T47D (cell line): ENCODE measurements at regions not wholly inside any gene's neighbourhood (a gene's known extent, or its start where the extent isn't known, plus 50 kb on each side); places are given as distances from the start of the nearest gene placed in this dataset.
A peak's percentile ranks its signal among the peaks of the same experiment; 100 is the strongest.

Source experiments
- DNase-seq, 2 experiments: peaks; one replicate each; pipeline versions ENCODE4 v3.0.0 to v3.0.0-alpha.2; 2011 to 2012; ENCODE audit warnings: low read depth in 1 of 2, low spot score in 1 of 2
- JUND ChIP-seq: IDR thresholded peaks from 2 replicates; pipeline ENCODE4 v1.6.1; 2012; ENCODE audit warnings: low read depth
- in situ Hi-C: cut with HindIII; loops from 2 replicates; pipeline ENCODE4 v1.10.0; 2016; ENCODE audit warnings: low sequenced_read_pairs, low pct_unique_long_range_greater_than_20kb

- DNase-seq: no peak
- TF ChIP-seq JUND: no peak
- in situ Hi-C loops: no loop called here
Observed at GRCh38 chr6:122005661-122006060, 393.8 kb upstream of the HSF2 start.

DNA sequence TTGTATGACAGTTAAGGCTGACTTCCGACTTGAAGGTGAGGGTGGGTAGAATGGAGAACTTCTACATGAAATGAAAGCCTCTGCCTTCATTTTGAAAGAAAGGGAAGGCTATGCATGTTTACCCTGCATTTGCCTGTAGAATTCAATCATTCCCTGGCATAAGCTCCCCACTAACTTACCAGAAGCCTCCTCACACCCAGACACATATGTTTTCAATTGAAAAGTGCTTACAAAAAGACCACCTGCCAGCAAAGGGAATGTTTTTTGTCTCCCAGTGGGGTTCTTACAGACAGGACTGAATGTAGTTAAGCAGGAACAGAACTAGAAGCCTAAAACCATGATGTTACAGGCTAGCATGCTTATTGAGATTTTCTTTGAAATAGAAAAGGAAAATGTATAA is 392.1 kb upstream of the HSF2 start:
- DNase-seq: no peak
- in situ Hi-C loops: no loop called here
- no peak for TF ChIP-seq JUND

- DNase-seq: no peak
- no peak for TF ChIP-seq JUND
- in situ Hi-C loops: no loop called here
Observed at GRCh38 chr6:122008101-122008999, 391.1 kb upstream of the HSF2 start.

DNA sequence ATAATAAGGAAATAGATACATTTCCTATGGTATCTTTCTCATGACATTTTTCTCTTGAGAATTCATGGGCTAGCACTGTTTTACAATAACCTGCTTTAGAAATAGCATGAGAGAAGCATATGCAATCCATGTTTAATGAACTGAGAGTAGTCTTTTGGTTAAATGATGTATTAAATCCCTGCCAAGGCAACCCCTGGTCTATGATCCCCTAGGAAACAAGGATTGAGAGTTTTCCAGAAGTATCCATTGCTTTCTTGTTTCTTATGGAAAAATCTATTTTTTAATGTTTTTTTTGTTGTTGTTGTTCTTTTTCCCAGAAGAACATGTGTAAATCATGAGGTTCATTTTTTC is 390.5 kb upstream of the HSF2 start:
- in situ Hi-C loops: no loop called here
- no peak for TF ChIP-seq JUND
- DNase-seq: no peak

DNA sequence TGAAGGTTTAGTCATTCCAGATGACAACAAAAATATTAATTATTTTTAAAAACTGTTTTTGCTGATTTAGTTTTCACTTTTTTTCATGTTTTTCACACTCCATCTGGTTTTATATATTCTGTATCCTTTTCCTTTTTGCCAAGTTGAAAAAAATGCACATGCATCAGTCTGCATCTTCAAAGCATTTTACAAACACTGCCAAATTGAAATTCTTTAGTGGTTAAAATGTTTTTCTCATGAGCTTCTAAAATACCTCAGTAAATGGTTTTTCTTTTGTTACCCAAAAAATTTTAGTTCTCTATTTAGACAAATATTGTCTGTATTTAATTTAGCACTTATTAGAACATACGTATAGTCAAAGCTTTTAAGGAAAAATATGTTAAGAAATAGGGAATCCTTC is 386.9 kb upstream of the HSF2 start:
- DNase-seq: no peak
- TF ChIP-seq JUND: no peak
- in situ Hi-C loops: no loop called here

DNA sequence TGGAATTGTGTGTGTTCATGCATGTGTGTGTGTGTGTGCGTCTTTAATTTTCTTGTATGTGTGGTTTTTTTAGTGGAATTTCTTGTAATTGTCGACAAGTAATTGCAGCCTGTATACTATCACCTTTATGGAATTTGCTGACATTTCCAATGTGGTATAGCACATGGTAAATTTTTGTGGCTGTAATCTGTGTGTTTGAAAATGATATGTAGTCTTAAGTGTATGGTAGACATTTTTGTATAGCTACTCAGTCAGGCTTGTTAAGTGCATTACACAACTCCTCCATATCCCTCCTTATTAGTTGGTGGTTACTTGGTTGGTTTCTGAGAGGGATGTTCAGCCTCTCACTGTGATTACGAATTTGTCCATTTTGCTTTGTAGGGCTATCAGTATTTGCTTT is 384.5 kb upstream of the HSF2 start:
- no peak for DNase-seq
- TF ChIP-seq JUND: no peak
- in situ Hi-C loops: no loop called here

- no peak for DNase-seq
- in situ Hi-C loops: no loop called here
- no peak for TF ChIP-seq JUND
Observed at GRCh38 chr6:122020588-122021264, 378.7 kb upstream of the HSF2 start.

DNA sequence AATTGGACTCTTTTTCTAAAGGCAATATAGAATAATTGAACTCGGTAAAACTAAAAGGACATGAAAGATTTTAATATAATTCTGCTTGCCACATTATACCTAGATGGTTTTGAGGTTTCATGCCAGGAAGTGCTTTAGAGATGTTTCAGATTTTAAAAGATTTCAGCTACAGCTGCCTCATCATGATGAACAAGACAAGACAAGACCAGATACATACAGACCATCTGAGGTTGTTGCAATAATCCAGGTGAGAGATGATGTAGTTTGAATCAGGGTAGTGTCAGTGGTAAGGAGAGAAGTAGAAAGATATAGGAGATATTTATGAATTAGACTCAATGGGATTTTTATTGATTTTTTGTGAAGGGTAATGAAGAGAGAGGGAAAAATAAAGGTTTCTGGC is 374.3 kb upstream of the HSF2 start:
- no peak for DNase-seq
- no peak for TF ChIP-seq JUND
- in situ Hi-C loops: no loop called here

DNA sequence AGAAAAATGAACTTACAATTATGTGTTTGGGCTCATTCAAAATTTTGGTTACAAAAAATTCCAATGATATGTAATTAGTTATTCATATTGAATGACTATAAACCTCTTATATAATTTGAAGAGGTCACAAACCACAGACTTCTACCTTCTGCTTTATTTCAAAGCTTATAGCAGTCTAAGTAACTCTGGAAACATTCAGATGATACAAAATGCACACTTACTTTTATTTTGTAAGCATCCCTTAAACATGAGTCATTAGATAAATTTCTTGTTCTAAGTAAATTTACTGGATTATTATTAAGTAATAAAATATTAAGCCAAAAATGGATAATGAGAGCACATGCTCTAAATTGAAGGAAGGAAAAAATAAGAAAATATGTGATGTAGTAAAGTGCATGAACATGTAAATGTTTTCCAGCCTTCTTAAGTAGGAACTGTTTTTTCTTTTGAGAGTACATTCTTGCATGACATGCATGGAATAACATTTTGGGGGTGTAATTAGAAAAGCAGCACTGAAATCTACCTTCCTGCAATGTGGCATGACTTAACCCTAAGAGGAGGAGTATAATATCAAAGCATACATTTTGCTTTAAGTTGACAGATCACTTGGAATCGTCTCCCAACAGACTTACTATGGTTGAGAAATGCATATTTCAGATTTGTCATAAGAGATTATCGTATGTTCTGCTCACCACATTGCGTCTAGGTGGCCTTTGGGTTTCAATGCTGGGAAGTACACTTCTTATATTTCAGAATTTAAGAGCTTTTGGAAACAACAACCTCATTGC is 372.7 kb upstream of the HSF2 start:
- in situ Hi-C loops: no loop called here
- DNase-seq: no peak
- TF ChIP-seq JUND: no peak

- no peak for TF ChIP-seq JUND
- DNase-seq: peak in 1 of 2 experiments; percentile 42
- in situ Hi-C loops: no loop called here
Observed at GRCh38 chr6:122028933-122029522, 370.4 kb upstream of the HSF2 start.

DNA sequence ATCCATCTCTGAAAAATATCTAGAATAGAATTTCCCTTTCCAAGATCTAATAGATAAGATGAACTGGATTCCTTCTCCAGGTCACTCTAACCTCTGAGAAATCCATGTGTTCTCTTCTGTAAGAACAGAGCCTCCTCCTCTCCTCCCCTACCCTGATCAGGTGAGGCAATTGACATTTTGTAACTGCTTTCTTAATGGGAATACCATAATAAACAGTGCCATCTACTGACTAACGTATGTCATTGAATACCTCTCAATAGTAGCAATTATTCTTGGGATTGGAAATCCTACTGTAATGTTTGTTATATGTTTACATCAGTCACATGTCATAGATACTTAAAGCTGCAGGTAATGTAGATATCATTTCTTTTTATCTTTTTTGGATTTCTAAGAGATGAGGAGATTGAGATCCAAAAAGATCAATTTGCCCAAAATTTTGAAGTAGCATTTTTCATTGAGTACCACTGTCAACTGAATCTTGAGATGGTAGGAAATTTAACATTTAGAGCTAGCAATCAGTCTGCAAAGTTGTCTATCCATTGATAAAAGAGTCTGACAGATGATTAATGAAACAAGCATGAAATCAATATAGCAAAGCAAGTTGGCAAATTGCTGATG is 365.8 kb upstream of the HSF2 start:
- in situ Hi-C loops: no loop called here
- DNase-seq: peak; percentile 9 to 68
- no peak for TF ChIP-seq JUND

- in situ Hi-C loops: no loop called here
- no peak for TF ChIP-seq JUND
- no peak for DNase-seq
Observed at GRCh38 chr6:122035173-122035572, 364.3 kb upstream of the HSF2 start.

DNA sequence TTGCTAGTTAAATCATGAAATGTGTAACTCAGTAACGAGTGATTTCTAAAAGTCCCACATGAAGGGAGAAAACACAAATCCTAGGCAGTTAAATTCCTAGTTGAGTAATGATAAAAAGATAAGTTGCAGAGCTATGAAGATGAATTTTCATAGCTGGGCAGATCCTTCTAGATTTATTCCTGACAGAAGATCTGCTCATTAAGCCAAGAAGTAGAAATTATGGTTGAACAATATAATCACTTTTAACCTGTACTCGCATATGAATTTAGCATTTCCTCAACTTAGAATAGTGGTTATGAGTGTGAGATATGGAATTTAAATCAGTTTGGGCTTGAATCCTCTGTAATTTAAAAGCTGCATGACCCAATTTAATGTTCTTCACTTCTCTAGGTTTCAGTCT is 359.2 kb upstream of the HSF2 start:
- TF ChIP-seq JUND: no peak
- no peak for DNase-seq
- in situ Hi-C loops: no loop called here
